HCT116 (cell line): ENCODE measurements at regions not wholly inside any gene's neighbourhood (a gene's known extent, or its start where the extent isn't known, plus 50 kb on each side); places are given as distances from the start of the nearest gene placed in this dataset.

Experiments used
- ATAC-seq: fragments of 200-7000 bp; cut with Tn5 transposase; 2 replicates; pipeline ENCODE4 v1.9.1; 2020; ENCODE audit warnings: mild to moderate bottlenecking, moderate library complexity
- BruUV-seq: library from RNA; stranded (reverse); fragments of 400-500 nt; replicated peaks from 2 replicates; lab custom pipeline; 2021; lab: Mats Ljungman, UMichigan
- CTCF ChIA-PET: fragments of 300-600 bp; sonication (Branson Sonifier 250); formaldehyde crosslinking; loops from one replicate; lab custom pipeline; 2021; ENCODE audit warnings: antibody characterized with exemption; lab: Charles Lee
- POLR2A ChIA-PET: fragments of 300-600, 350-600 bp; sonication (Branson Sonifier 250); formaldehyde crosslinking; loops from one replicate; lab custom pipeline; 2021; ENCODE audit warnings: antibody characterized with exemption; lab: Charles Lee
- RAD21 ChIA-PET, 2 experiments: fragments of 300-600 bp; sonication (Branson Sonifier 250); formaldehyde crosslinking; loops; one replicate each; lab custom pipeline; 2023; ENCODE audit warnings: low total read pairs in 2 of 2; ENCODE audit not compliant: uncharacterized antibody in 2 of 2, unreplicated experiment in 2 of 2, low non-redundant PET in 1 of 2; lab: Charles Lee
- DNase-seq: peaks from one replicate; pipeline ENCODE4 v3.0.0-alpha.2; 2010; ENCODE audit warnings: low read depth, low spot score
- H2AFZ ChIP-seq: fragments of 200-600 bp; shearing (Covaris generic), sonication (generic); 2 replicates; pipeline ENCODE4 v1.6.1; 2017; ENCODE audit warnings: low read depth, mixed run types, mixed read lengths, antibody characterized with exemption, low read length; ENCODE audit not compliant: poor library complexity, severe bottlenecking
- H3K27ac ChIP-seq: 2 replicates; pipeline ENCODE4 v1.5.1; 2012; ENCODE audit warnings: low read depth, low read length
- H3K27me3 ChIP-seq: fragments of 200-600 bp; sonication (generic); 2 replicates; pipeline ENCODE4 v1.6.1; 2016; ENCODE audit warnings: mixed run types, low read length, mixed read lengths; ENCODE audit not compliant: insufficient read depth
- H3K36me3 ChIP-seq, 2 experiments: fragments of 200-500 bp in 1 of 2; fragments of 200-600 bp in 1 of 2; sonication (Bioruptor generic) in 1 of 2; sonication (generic) in 1 of 2; 2 replicates each; pipeline versions ENCODE4 v1.5.1 to v1.6.1; 2014 to 2016; ENCODE audit warnings: low read length in 2 of 2, inconsistent platforms in 1 of 2, mixed read lengths in 1 of 2, mixed run types in 1 of 2; ENCODE audit not compliant: insufficient read depth in 2 of 2, control insufficient read depth in 1 of 2
- H3K4me1 ChIP-seq, 2 experiments: fragments of 200-600 bp in 1 of 2; sonication (generic) in 1 of 2; 2 replicates each; pipeline versions ENCODE4 v1.5.1 to v1.6.1; 2012 to 2017; ENCODE audit warnings: low read length in 2 of 2, inconsistent platforms in 1 of 2, mild to moderate bottlenecking in 1 of 2, mixed read lengths in 1 of 2, mixed run types in 1 of 2, moderate library complexity in 1 of 2; ENCODE audit not compliant: insufficient read depth in 2 of 2, control insufficient read depth in 1 of 2
- H3K4me2 ChIP-seq: fragments of 200-600 bp; sonication (generic); 2 replicates; pipeline ENCODE4 v1.6.1; 2017; ENCODE audit warnings: mixed run types, low read length, mixed read lengths
- H3K4me3 ChIP-seq, 2 experiments: fragments of 200-600 bp in 1 of 2; sonication (generic) in 1 of 2; replicated peaks in 1 of 2; 2 replicates each; pipeline ENCODE4 v1.5.1; 2011 to 2016; ENCODE audit warnings: low read length in 2 of 2, control low read depth in 1 of 2, low read depth in 1 of 2, mild to moderate bottlenecking in 1 of 2, mixed read lengths in 1 of 2, mixed run types in 1 of 2
- H3K79me2 ChIP-seq: fragments of 200-600 bp; sonication (generic); 2 replicates; pipeline ENCODE4 v1.6.1; 2017; ENCODE audit warnings: mild to moderate bottlenecking, mixed run types, low read length, moderate library complexity, mixed read lengths; ENCODE audit not compliant: insufficient read depth
- H3K9ac ChIP-seq: fragments of 200-600 bp; sonication (generic); 2 replicates; pipeline ENCODE4 v1.6.1; 2016; ENCODE audit warnings: low read length, mixed read lengths
- H3K9me2 ChIP-seq: fragments of 200-600 bp; sonication (generic), shearing (Covaris generic); 2 replicates; pipeline ENCODE4 v1.6.1; 2017; ENCODE audit warnings: mixed run types, mild to moderate bottlenecking, moderate library complexity; ENCODE audit not compliant: insufficient read depth
- H3K9me3 ChIP-seq, 2 experiments: fragments of 200-500 bp in 1 of 2; fragments of 200-600 bp in 1 of 2; sonication (Bioruptor generic) in 1 of 2; sonication (generic) in 1 of 2; 2 replicates each; pipeline ENCODE4 v1.6.1; 2014 to 2017; ENCODE audit warnings: low read length in 2 of 2, mixed read lengths in 2 of 2, inconsistent platforms in 1 of 2, low read depth in 1 of 2, mild to moderate bottlenecking in 1 of 2, mixed run types in 1 of 2, moderate library complexity in 1 of 2; ENCODE audit not compliant: control insufficient read depth in 1 of 2, insufficient read depth in 1 of 2
- H4K20me1 ChIP-seq: fragments of 200-600 bp; sonication (generic), shearing (Covaris generic); 2 replicates; pipeline ENCODE4 v1.6.1; 2017; ENCODE audit warnings: mixed run types, mild to moderate bottlenecking, moderate library complexity; ENCODE audit not compliant: insufficient read depth
- CBX3 ChIP-seq: IDR thresholded peaks from 2 replicates; pipeline ENCODE4 v1.6.1; 2012; ENCODE audit warnings: low read depth
- EGR1 ChIP-seq: IDR thresholded peaks from 2 replicates; pipeline ENCODE4 v1.6.1; 2012; ENCODE audit warnings: low read depth
- ELF1 ChIP-seq: IDR thresholded peaks from 2 replicates; pipeline ENCODE4 v1.6.1; 2012; ENCODE audit warnings: low read depth, borderline replicate concordance
- EZH2 ChIP-seq: fragments of 200-600 bp; sonication (generic); IDR thresholded peaks from 2 replicates; pipeline ENCODE4 v1.6.1; 2017; ENCODE audit warnings: antibody characterized with exemption, mixed run types
- EZH2phosphoT487 ChIP-seq: fragments of 200-600 bp; IDR thresholded peaks from 2 replicates; pipeline ENCODE4 v1.6.1; 2018; ENCODE audit warnings: antibody characterized with exemption, borderline replicate concordance
- FOSL1 ChIP-seq: IDR thresholded peaks from 2 replicates; pipeline ENCODE4 v1.6.1; 2012; ENCODE audit warnings: low read depth
- JUND ChIP-seq: IDR thresholded peaks from 2 replicates; pipeline ENCODE4 v1.6.1; 2012
- RAD21 ChIP-seq: IDR thresholded peaks from 2 replicates; pipeline ENCODE4 v1.6.1; 2012; ENCODE audit warnings: low read depth, mild to moderate bottlenecking
- SIN3A ChIP-seq: IDR thresholded peaks from 2 replicates; pipeline ENCODE4 v1.6.1; 2012; ENCODE audit warnings: low read depth
- SP1 ChIP-seq: IDR thresholded peaks from 2 replicates; pipeline ENCODE4 v1.6.1; 2012; ENCODE audit warnings: low read depth
- SRF ChIP-seq: IDR thresholded peaks from 2 replicates; pipeline ENCODE4 v1.6.1; 2012; ENCODE audit warnings: low read depth
- YY1 ChIP-seq: IDR thresholded peaks from 2 replicates; pipeline ENCODE4 v1.6.1; 2011; ENCODE audit warnings: low read length, low read depth, moderate library complexity, mild to moderate bottlenecking; ENCODE audit not compliant: insufficient replicate concordance; ENCODE audit errors: extremely low read depth
- ZFX ChIP-seq: fragments of 450-650 bp; IDR thresholded peaks from 2 replicates; pipeline ENCODE4 v1.6.1; 2017
- ZNF274 ChIP-seq: fragments of 200-500 bp; sonication (Bioruptor generic); IDR thresholded peaks from 2 replicates; pipeline ENCODE4 v1.6.1; 2014; ENCODE audit warnings: mild to moderate bottlenecking, low read depth, low read length, inconsistent platforms
- intact Hi-C: fragments of 100-400 bp; cut with micrococcal nuclease; formaldehyde crosslinking; loops from 2 replicates; pipeline ENCODE4 v1.10.0; 2022
- TF ChIP-seq, protein P1 (sequence below): IDR thresholded peaks from 2 replicates; pipeline ENCODE4 v1.6.1; 2012
- TF ChIP-seq, protein P2 (sequence below): IDR thresholded peaks from 2 replicates; pipeline ENCODE4 v1.6.1; 2012; ENCODE audit warnings: low read depth
- TF ChIP-seq, protein P3 (sequence below): IDR thresholded peaks from 2 replicates; pipeline ENCODE4 v1.6.1; 2011; ENCODE audit warnings: mild to moderate bottlenecking, low read length, moderate library complexity; ENCODE audit not compliant: insufficient replicate concordance; ENCODE audit errors: extremely low read depth
- TF ChIP-seq, protein P4 (sequence below), 3 experiments: fragments of 200-600 bp in 1 of 3; sonication (generic) in 1 of 3; IDR thresholded peaks in 2 of 3; conservative IDR thresholded peaks in 1 of 3; 2 replicates each; pipeline ENCODE4 v1.5.1; 2012 to 2017; ENCODE audit warnings: low read depth in 2 of 3, low read length in 2 of 3, antibody characterized with exemption in 1 of 3, borderline replicate concordance in 1 of 3, control low read depth in 1 of 3, mild to moderate bottlenecking in 1 of 3, mixed read lengths in 1 of 3, mixed run types in 1 of 3, moderate library complexity in 1 of 3; ENCODE audit not compliant: insufficient read depth in 1 of 3
- TF ChIP-seq, protein P5 (sequence below): IDR thresholded peaks from 2 replicates; pipeline ENCODE4 v1.6.1; 2012

DNA sequence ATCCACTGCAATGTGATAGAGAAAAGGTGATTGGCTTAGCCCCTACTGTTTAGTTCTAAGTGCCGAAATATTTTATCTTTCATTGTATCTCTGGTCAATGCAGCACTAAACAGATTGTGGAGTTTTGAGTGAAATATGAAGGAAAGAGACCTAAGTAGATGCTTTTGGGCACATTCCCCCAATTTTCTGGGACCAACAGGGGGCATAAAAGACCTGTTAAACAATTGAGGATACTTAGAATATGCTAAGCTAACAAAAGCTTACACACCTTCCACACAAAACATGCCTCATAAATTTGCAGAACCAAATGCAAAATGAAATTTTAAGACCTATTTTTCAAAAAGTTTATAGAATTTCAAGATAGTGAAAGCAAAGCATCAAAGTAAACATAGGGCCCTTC is 746.9 kb downstream of the TBC1D32 start:
- Histone ChIP-seq H2AFZ (no peak overlapping the region), H3K27ac (no peak overlapping the region), H3K27me3 (no peaks in the 10 kb centered on the region), H3K9me3 (no peaks in the 10 kb centered on the region), H3K4me1 (no peaks in the 10 kb centered on the region), H3K9ac (no peak overlapping the region), H3K4me2 (no peak overlapping the region), H3K9me2 (no peaks in the 10 kb centered on the region), H3K36me3 (no peaks in the 10 kb centered on the region), H3K79me2 (no peaks in the 10 kb centered on the region), H4K20me1 (no peaks in the 10 kb centered on the region), H3K4me3 (no peak overlapping the region)
- no peak for ATAC-seq
- ChIA-PET POLR2A (no interaction called here), CTCF (no interaction called here), RAD21 (no interaction called here)
- intact Hi-C loops, result no loop called here
- TF ChIP-seq EGR1, result no peak
- no peak for TF ChIP-seq ELF1
- TF ChIP-seq SRF, result no peak
- no peak for TF ChIP-seq EZH2
- no peak for TF ChIP-seq SP1
- TF ChIP-seq, protein P1, sequence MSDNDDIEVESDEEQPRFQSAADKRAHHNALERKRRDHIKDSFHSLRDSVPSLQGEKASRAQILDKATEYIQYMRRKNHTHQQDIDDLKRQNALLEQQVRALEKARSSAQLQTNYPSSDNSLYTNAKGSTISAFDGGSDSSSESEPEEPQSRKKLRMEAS, result no peak
- TF ChIP-seq, protein P2, sequence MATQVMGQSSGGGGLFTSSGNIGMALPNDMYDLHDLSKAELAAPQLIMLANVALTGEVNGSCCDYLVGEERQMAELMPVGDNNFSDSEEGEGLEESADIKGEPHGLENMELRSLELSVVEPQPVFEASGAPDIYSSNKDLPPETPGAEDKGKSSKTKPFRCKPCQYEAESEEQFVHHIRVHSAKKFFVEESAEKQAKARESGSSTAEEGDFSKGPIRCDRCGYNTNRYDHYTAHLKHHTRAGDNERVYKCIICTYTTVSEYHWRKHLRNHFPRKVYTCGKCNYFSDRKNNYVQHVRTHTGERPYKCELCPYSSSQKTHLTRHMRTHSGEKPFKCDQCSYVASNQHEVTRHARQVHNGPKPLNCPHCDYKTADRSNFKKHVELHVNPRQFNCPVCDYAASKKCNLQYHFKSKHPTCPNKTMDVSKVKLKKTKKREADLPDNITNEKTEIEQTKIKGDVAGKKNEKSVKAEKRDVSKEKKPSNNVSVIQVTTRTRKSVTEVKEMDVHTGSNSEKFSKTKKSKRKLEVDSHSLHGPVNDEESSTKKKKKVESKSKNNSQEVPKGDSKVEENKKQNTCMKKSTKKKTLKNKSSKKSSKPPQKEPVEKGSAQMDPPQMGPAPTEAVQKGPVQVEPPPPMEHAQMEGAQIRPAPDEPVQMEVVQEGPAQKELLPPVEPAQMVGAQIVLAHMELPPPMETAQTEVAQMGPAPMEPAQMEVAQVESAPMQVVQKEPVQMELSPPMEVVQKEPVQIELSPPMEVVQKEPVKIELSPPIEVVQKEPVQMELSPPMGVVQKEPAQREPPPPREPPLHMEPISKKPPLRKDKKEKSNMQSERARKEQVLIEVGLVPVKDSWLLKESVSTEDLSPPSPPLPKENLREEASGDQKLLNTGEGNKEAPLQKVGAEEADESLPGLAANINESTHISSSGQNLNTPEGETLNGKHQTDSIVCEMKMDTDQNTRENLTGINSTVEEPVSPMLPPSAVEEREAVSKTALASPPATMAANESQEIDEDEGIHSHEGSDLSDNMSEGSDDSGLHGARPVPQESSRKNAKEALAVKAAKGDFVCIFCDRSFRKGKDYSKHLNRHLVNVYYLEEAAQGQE, result no peak
- no peak for TF ChIP-seq CBX3
- TF ChIP-seq EZH2phosphoT487, result no peak
- TF ChIP-seq, protein P3, sequence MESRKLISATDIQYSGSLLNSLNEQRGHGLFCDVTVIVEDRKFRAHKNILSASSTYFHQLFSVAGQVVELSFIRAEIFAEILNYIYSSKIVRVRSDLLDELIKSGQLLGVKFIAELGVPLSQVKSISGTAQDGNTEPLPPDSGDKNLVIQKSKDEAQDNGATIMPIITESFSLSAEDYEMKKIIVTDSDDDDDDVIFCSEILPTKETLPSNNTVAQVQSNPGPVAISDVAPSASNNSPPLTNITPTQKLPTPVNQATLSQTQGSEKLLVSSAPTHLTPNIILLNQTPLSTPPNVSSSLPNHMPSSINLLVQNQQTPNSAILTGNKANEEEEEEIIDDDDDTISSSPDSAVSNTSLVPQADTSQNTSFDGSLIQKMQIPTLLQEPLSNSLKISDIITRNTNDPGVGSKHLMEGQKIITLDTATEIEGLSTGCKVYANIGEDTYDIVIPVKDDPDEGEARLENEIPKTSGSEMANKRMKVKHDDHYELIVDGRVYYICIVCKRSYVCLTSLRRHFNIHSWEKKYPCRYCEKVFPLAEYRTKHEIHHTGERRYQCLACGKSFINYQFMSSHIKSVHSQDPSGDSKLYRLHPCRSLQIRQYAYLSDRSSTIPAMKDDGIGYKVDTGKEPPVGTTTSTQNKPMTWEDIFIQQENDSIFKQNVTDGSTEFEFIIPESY, result no peak
- TF ChIP-seq, protein P4, sequence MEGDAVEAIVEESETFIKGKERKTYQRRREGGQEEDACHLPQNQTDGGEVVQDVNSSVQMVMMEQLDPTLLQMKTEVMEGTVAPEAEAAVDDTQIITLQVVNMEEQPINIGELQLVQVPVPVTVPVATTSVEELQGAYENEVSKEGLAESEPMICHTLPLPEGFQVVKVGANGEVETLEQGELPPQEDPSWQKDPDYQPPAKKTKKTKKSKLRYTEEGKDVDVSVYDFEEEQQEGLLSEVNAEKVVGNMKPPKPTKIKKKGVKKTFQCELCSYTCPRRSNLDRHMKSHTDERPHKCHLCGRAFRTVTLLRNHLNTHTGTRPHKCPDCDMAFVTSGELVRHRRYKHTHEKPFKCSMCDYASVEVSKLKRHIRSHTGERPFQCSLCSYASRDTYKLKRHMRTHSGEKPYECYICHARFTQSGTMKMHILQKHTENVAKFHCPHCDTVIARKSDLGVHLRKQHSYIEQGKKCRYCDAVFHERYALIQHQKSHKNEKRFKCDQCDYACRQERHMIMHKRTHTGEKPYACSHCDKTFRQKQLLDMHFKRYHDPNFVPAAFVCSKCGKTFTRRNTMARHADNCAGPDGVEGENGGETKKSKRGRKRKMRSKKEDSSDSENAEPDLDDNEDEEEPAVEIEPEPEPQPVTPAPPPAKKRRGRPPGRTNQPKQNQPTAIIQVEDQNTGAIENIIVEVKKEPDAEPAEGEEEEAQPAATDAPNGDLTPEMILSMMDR (IDR thresholded peaks at IDR 0.05 in 2 of 3, conservative IDR thresholded peaks at IDR 0.05 in 1 of 3; ENCODE audit: borderline replicate concordance in 1 of 3, insufficient read depth in 1 of 3, low read depth in 2 of 3, low read length in 2 of 3), result no peak
- TF ChIP-seq YY1, result no peak
- no peak for TF ChIP-seq JUND
- TF ChIP-seq ZFX, result no peak
- TF ChIP-seq ZNF274, result no peak
- TF ChIP-seq, protein P5, sequence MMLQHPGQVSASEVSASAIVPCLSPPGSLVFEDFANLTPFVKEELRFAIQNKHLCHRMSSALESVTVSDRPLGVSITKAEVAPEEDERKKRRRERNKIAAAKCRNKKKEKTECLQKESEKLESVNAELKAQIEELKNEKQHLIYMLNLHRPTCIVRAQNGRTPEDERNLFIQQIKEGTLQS, result no peak
- no peak for TF ChIP-seq FOSL1
- TF ChIP-seq RAD21, result no peak
- TF ChIP-seq SIN3A, result no peak
- no TSS peak for BruUV-seq
- DNase-seq, result no peak
